ENCODE measurements at regions not wholly inside any gene's neighbourhood (a gene's known extent, or its start where the extent isn't known, plus 50 kb on each side); places are given as distances from the start of the nearest gene placed in this dataset.

DNA sequence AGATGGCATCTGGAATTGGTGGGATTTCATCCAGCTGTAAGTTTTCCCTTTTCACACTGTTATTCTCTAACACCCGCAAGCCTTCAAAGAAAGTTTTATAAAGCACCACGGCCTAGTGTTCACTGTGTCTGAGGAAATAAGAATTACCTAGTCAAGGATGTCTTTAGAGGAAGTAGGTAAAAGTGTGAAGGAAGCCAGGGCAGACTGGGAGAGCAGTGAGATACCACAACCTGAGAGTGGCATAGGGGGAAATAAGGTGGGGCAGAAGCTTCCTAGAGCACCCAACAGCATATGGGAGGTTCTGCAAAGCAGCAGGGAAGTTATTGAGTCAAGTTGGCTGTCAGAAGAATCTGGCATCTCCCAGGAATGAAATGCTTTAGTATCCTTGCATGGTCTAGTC lies 241.2 kb downstream of the CETN3 start:
- no peak for TF ChIP-seq CTCF (IDR thresholded peaks at IDR 0.05; ENCODE audit: insufficient read depth, low read length, poor library complexity, severe bottlenecking)
- no peak for TF ChIP-seq EZH2phosphoT487 (conservative IDR thresholded peaks at IDR 0.05; ENCODE audit: low read length)

Measured in SU-DHL-6 (cell line).